Mucosa of descending colon (tissue), 3 donors: ENCODE measurements at regions not wholly inside any gene's neighbourhood (a gene's known extent, or its start where the extent isn't known, plus 50 kb on each side); places are given as distances from the start of the nearest gene placed in this dataset.

Experiments
- ATAC-seq: fragments of 200-7000 bp; cut with Tn5 transposase; one replicate; pipeline ENCODE4 v1.9.1; 2020; ENCODE audit warnings: mild to moderate bottlenecking, moderate library complexity
- DNase-seq, 3 donors: peaks; one replicate each; pipeline ENCODE4 v3.0.0-alpha.2; 2020
- H3K36me3 ChIP-seq: fragments of 200-600 bp; one replicate; pipeline ENCODE4 v1.8.0; 2021; ENCODE audit warnings: low read depth, mild to moderate bottlenecking
- H3K4me1 ChIP-seq: fragments of 200-600 bp; one replicate; pipeline ENCODE4 v1.8.0; 2021; ENCODE audit warnings: low read depth, mild to moderate bottlenecking
- H3K4me3 ChIP-seq: fragments of 200-600 bp; one replicate; pipeline ENCODE4 v1.8.0; 2021; ENCODE audit warnings: mild to moderate bottlenecking
- H3K9me3 ChIP-seq: fragments of 200-600 bp; one replicate; pipeline ENCODE4 v1.8.0; 2021; ENCODE audit warnings: mild to moderate bottlenecking
- CTCF ChIP-seq: fragments of 200-600 bp; IDR thresholded peaks from one replicate; pipeline ENCODE4 v1.8.0; 2022; ENCODE audit warnings: antibody characterized with exemption, mild to moderate bottlenecking
- intact Hi-C, 2 donors: fragments of 100-400 bp; cut with DNase I in 1 of 2; cut with micrococcal nuclease in 1 of 2; formaldehyde crosslinking; loops; one replicate each; pipeline versions ENCODE4 v1.11.0 to v1.11.1; 2022; cut with DNase I, micrococcal nuclease
- donor health status: DM: no; HTN: no; CAD: no; lungs with moderate emphysema.
- donor health status: DM: no; HTN: no; CAD: no.
- donor health status: DM: no; HTN: yes; CAD: no.

- no peaks in the 10 kb centered on the region for H3K36me3 ChIP-seq
- TF ChIP-seq CTCF: no peak
- ATAC-seq (no peak), DNase-seq (no peak)
- intact Hi-C loops: no loop called here
- no peak overlapping the region for H3K4me3 ChIP-seq
- H3K9me3 ChIP-seq: no peaks in the 10 kb centered on the region
- H3K4me1 ChIP-seq: no peaks in the 10 kb centered on the region
Observed at GRCh38 chr19:28350037-28350436, 862.9 kb downstream of the UQCRFS1 start.

DNA sequence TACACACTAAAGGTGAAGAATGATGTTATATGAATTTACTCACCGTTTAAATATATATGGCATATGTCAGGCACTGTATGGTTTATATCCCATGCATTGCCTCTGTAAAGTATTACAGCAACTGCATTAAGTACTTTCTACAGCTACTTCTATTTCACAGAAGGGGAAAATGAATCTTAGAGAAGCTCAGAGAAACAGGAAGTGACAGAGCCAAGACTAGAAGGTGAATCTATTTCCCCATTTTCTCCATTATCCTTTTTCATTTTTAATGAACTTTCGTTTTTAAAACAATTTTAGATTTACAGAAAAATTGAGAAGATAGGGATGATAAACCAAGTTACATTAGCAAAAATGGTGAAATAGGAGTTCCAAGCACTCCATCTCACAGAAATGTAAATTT, 863.3 kb downstream of the UQCRFS1 start:
- no peak overlapping the region for H3K4me3 ChIP-seq
- DNase-seq: no peak
- no peak for ATAC-seq

DNA sequence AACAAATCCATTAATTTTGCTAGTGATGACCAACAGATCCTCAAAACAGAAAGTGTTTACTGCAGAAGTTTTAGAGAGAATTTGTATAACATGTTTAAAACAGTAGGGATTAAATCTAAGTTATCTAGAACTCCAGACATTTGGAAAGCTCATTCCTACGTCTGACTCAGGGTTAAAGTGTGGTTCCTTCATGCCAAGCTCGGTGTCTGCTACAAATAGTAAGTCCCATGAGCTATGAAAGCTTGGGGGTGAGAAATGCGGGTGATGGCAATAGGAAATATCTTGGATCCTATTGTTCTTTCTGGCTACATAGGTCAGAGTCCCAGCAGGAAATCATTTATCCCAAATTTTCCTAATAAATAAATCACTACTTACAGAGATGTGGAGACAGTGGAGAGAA, 867.1 kb downstream of the UQCRFS1 start:
- Histone ChIP-seq H3K9me3 (no peaks in the 10 kb centered on the region), H3K4me3 (no peak overlapping the region), H3K36me3 (no peaks in the 10 kb centered on the region), H3K4me1 (no peaks in the 10 kb centered on the region)
- no peak for ATAC-seq
- no peak for TF ChIP-seq CTCF
- intact Hi-C loops: no loop called here
- no peak for DNase-seq

More for the DNA sequence above, 863.3 kb downstream of the UQCRFS1 start:
- Histone ChIP-seq H3K4me1 (no peaks in the 10 kb centered on the region), H3K9me3 (no peaks in the 10 kb centered on the region), H3K36me3 (no peaks in the 10 kb centered on the region)
- no peak for TF ChIP-seq CTCF
- intact Hi-C loops: no loop called here

DNA sequence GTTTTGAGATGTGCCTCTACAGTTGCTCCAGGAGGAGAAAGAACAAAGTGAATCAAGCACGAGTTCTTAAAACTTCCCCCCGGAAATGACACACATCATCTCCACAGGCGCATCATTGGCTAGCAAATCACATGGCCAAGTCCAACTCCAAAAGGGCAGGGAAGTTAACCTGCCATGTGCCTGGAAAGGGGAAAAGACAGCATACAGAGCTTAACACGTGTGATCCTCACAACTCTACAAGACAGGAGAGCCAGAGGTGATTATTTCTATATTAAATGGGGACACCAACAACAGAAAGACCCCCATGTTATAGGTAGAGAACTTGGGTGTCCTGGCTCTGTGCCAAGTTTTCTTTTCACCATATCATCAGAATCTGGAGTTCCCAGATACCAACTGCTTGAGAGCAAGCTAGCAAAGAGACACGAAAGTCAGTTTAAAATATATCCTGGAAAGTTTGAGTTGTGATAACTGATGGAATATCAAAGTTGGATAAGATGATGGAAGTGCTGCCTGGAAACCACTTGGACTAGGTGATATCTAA, 871.1 kb downstream of the UQCRFS1 start:
- intact Hi-C loops: no loop called here
- H3K4me1 ChIP-seq: no peaks in the 10 kb centered on the region
- no peak for TF ChIP-seq CTCF
- H3K36me3 ChIP-seq: no peaks in the 10 kb centered on the region
- ATAC-seq (no peak), DNase-seq (no peak)
- H3K4me3 ChIP-seq: no peak overlapping the region
- peaks cover 5% of the 10 kb centered on the region for H3K9me3 ChIP-seq

- no peak for ATAC-seq
- TF ChIP-seq CTCF: no peak
- intact Hi-C loops: no loop called here
Observed at GRCh38 chr19:28334419-28334818, 878.5 kb downstream of the UQCRFS1 start.

DNA sequence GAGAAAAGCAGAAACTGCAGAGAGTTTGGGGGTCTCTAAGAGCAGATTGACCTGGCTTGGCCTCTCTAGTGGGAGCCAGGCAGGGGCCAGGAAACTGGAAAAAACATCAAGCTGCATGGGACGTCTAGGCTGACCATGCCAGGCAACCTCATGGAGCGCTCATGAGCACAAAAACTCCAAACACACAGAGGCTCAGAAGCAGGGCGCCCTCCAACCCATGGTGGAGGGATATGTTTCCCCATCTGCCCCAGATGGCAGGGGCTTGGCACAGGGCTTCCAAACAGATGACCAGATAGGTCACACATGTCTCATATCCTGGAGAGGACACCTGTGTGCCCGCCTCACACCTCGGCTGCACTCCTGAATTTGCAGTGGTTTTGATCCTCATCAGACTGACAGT, 879.0 kb downstream of the UQCRFS1 start:
- Histone ChIP-seq H3K36me3 (no peaks in the 10 kb centered on the region), H3K4me3 (no peak overlapping the region), H3K9me3 (no peaks in the 10 kb centered on the region), H3K4me1 (no peaks in the 10 kb centered on the region)
- DNase-seq (no peak), ATAC-seq (no peak)
- no peak for TF ChIP-seq CTCF
- intact Hi-C loops: no loop called here

More at GRCh38 chr19:28334419-28334818, 878.5 kb downstream of the UQCRFS1 start:
- Histone ChIP-seq H3K4me1 (no peaks in the 10 kb centered on the region), H3K4me3 (no peak overlapping the region), H3K36me3 (no peaks in the 10 kb centered on the region), H3K9me3 (no peaks in the 10 kb centered on the region)
- no peak for DNase-seq
